ENCODE measurements at regions not wholly inside any gene's neighbourhood (a gene's known extent, or its start where the extent isn't known, plus 50 kb on each side); places are given as distances from the start of the nearest gene placed in this dataset.
"Not testable (repeated sequence)": the region's sequence is repeated elsewhere in the genome, so short reads cannot be mapped to it uniquely, and the experiment has no call there.

DNA sequence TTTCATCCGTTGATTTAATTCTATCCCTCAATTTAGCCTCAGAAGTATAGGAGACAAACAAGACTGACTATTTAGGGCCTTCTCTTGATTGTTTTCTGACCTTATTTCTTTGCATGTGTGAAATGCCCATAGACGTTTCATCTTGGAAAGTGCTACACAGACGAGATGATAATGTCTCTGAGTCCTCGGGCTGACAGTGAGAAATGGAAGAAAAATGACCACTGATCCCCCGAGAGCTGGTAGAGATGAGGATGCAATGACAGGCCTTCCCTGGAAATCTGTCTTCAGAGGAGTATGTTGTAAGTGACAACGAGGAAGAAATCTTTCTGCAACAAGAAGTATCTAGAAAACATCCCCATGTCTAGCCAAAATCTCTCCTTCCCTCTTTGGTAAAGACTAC is 522.9 kb downstream of the HAPSTR1 start:
- no peak for DNase-seq (ENCODE audit: low read depth in 1 of 2, low spot score in 1 of 2)

DNA sequence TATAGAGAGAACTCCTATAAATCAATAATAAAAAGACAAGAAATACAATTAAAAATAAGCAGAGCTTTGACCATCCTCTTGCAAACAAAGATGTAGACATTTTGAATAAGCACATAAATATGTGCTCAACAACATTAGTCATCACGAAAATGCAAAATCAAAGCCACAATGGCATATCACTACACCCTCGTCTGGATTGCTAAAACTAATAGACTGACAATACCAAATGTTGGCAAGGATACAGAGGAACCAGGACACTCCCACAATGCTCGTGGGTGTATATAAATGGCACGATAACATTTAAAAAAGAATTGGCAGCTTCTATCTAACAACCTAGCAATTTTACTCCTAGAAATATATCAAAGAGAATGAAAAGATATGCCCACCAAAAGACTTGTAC is 530.8 kb downstream of the HAPSTR1 start:
- no peak for DNase-seq (ENCODE audit: low read depth in 1 of 2, low spot score in 1 of 2)

DNA sequence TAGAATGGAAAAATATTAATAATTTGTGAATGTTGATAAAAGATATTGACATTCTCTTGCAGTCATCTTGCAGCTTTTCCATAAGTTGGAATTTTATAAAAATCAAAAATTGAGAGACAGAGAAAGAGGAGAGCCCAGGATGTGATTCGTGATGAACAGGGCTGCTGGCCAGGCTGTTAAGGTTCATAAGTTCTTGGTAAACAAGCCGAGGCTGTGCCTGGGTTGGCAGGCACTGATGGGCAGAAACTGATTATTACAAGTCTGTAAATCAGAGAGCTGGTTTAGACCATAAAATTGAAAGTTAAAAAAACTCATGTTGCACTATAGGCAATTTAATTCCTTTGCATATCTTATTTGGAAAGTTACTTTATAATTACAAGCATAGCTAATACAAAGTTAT is 533.7 kb downstream of the HAPSTR1 start:
- DNase-seq (ENCODE audit: low read depth in 1 of 2, low spot score in 1 of 2): no peak

DNA sequence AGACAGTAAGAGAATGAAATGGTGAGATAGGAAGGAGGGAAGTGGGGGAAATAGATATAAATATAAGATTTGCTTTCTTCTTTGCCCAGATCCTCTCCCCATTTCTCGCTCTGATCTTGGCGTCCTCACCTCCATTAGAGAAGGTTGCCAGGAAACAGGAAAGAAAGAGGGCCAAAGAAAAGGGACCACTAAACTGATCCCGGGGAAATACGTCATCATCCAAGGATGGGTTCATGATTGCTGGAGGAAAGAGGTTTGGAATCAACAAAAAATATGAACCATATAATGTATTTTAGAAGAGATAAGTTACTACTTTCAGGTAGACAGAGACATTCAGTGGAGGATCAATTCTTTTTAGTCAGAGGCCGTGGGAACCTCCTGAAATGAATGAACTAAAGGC is 536.0 kb downstream of the HAPSTR1 start:
- no peak for DNase-seq (ENCODE audit: low read depth in 1 of 2, low spot score in 1 of 2)

DNA sequence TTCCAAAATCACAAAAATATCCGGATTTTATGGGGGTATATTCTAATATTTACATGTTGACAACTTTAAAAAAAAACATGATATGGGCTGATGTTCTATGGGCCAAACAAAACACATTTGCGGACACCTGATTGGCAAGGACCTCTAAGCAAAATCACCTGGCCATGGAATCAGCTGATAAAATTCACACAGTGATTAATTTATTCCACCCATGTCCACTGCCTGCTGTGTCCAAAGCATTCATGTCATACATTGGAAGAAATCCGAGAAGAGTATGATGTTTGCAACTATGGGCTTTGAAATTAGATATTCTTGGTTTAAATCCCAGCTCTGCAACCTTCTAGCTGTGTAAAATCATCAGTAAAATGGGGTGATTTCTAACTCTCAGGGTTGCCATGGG is 538.7 kb downstream of the HAPSTR1 start:
- DNase-seq (ENCODE audit: low read depth in 1 of 2, low spot score in 1 of 2): no peak

DNA sequence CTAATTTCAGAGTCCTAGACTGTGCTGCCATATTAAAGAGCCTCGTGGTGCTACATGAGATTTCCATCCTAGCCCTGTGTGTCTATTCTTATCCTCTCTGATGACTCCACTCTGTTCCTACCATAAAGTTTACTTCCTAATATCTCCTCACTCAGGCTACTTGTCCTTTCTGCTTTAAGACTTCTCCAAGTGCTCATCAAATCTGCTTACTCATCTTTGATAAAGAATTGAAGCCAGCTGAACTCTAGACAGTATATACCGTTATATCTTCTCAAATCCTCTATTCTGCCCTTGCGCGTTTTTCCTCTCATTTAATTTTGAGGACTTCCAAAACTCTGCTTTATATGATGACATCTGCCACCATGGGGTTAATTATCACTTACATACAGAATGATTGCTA is 539.5 kb downstream of the HAPSTR1 start:
- DNase-seq (ENCODE audit: low read depth in 1 of 2, low spot score in 1 of 2): no peak

DNA sequence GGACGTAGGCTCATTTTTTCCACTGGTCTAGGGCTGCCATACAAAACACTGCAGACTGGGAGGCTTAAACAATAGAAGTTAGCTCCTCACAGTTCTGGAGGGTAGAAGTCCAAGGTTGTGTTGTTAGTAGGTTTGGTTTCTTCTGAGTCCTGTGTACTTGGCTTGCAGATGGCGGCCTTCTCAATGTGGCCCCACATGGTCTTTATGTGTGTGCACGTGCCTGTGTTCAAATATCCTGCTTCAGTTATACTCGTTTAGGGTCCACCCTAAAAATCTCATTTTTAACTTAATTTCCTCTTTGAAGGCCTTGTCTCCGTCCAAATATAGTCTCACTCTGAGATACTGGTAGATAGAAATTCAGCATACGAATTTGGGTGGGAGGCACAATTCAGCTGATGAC is 542.4 kb downstream of the HAPSTR1 start:
- no peak for DNase-seq (ENCODE audit: low read depth in 1 of 2, low spot score in 1 of 2)

DNA sequence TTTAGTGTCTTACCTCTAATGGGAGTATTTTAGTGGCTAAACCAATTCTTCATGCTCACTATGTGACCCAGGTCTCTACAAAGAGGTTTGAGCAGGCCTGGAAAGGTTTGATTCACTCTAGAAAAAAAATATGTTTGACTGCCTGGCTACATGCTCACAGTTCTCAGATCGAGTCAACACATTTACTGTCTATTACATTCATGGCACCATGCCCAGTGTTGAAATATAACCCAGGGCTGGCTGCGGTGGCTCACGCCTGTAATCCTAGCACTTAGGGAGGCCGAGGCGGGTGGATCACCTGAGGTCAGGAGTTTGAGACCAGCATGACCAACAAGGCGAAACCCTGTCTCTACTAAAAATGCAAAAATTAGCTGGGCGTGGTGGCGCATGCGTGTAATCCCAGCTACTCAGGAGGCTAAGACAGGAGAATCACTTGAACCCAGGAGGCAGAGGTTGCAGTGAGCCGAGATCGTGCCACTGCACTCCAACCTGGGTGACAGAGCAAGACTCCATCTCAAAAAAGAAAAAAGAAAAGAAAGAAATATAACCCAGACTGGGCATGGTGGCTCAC is 543.8 kb downstream of the HAPSTR1 start:
- DNase-seq (ENCODE audit: low read depth in 1 of 2, low spot score in 1 of 2): not testable (repeated sequence)

DNA sequence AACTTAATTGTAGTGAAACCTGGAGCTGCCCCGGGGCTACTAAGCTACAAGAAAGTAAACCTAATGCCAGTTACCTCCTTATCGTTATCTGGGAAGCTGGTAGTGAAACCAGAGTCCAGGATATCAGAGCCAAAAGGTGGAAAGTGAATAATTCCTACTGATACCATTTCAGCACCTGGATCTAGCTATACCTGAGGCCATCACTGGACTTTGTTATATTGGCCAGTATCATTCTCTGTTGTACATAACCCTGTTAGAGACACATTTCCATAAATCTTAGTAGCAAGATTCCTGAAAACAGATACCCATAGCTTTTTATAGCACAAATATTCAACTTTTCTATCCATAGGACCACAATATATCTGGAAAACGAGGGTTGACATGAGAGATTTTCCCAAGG is 538.0 kb downstream of the GRIN2A start:
- DNase-seq (ENCODE audit: low read depth in 1 of 2, low spot score in 1 of 2): no peak

DNA sequence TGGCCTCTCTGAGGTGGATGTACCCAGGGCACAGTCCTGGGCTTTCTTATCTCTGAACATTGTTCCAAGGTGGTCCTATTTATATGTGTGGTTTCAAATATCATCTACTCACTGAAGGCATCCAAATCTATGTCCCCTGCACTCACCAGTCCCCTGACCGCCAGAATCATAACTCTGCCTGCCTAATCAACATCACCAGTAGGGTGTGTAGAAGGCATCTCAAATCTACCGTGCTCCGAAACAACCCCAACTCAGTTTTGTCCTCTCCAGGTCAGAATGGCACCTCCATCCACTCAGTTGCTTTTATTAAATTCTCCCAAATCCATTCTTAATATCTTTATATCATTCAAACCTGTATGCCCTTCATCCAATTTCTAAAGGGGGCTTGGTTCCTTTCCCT is 536.3 kb downstream of the GRIN2A start:
- no peak for DNase-seq (ENCODE audit: low read depth in 1 of 2, low spot score in 1 of 2)

DNA sequence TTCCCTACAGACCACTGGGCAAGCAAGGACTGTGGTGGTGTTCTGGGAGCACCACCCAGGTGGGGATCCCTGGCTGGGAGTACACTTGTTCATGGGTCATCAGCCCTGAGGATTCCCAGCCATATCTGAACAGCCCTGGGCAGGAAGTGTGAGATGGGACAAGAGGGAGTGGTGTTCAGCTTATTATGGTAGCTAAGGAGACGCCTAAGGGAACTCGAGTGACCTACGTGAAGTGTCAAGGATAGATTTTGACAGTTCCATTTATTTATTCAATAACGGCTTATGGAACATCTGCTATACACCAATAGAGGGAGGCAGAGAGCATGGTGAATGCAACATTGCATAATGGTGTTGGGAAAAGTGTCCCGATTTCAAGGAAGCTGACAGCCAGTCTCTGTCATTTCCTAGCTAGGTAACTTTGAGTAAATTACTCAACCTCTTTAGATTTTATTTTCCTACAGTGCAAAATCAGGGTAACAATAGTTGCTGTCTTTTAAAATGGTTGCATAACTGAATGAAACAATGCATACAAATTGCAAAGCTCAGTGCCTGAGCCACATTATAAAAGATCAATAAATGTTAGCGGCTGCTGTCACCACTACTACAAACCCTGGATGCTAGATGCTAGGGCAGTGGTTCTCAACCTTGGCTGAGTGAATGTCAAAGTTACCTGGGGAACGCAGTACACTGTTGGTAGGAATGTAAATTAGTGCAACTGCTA is 534.1 kb downstream of the GRIN2A start:
- no peak for DNase-seq (ENCODE audit: low read depth in 1 of 2, low spot score in 1 of 2)

DNA sequence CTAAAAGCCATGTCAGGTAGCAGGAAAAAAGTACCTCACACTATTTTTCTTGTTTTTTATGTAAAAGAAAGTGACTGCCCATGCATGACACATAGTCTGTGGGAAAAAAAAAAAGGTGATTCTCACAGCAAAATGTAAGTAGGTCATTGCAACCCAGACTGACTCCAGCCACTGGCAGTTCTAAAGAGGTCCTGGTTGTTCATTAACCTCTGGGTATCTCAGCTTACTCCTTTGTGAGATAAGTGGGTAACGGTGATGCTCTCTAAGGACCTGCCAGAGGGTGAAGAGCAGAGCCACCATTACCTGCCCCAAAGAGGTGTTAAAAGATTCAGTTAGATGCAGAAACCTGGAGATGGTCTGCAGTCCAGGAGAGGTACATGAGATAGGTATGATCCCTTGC is 531.9 kb downstream of the GRIN2A start:
- DNase-seq (ENCODE audit: low read depth in 1 of 2, low spot score in 1 of 2): no peak

DNA sequence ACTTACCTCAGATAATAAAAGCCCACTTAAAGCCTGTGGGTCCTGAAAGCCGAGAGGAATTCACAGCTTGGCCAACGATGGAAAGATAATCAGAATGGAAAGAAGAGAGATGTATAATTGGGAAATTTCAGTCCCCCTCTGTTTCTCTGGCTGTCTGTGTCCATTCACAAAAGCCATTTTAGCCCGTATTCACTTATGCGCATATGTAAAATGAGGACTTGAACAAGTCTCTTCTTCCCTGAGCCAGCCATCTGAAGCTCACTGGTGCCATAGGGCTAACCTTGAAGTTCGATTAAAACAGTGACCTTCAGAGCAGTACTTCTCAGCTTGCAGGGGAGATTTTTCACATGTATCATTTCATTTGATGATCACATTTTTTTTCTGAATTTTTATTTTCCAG is 527.2 kb downstream of the GRIN2A start:
- DNase-seq (ENCODE audit: low read depth in 1 of 2, low spot score in 1 of 2): no peak

DNA sequence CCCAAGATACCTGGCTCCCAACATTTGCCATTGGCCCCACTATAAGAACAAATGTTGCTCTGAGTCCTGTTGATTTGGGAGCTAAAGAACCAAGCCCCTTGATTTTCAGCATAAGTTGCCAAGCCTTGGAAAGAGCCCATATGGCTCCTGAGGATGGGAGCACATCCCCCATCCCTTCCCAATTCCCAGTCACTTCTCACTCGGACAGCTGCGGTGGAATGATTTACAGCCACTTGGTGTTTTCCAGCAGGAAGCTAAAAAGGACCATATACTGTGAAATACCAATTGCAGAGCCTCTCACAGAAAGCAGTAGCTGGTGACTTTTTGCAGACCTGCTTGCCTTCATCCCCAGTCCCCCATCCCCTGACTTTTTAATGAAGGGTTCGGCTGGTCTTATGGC is 524.6 kb downstream of the GRIN2A start:
- no peak for DNase-seq (ENCODE audit: low read depth in 1 of 2, low spot score in 1 of 2)

DNA sequence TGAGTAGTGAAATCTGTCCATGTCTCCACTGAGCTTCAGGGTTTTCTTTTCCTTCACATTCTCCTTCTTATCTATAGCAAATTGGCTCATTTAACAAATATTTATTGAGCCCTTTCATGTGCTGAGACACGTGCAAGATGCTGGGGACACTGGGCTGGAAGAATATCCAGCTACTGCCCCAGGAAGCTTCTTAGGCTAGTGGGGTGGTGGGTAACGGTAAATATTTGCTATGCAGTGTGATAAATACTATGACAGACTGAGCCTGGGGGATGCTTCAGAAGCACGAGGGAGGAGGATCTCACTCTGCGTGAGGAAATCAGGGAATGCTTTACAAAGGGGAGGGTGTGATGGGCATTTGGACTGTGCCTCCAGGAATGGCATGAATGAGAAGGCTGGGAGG is 524.1 kb downstream of the GRIN2A start:
- no peak for DNase-seq (ENCODE audit: low read depth in 1 of 2, low spot score in 1 of 2)

DNA sequence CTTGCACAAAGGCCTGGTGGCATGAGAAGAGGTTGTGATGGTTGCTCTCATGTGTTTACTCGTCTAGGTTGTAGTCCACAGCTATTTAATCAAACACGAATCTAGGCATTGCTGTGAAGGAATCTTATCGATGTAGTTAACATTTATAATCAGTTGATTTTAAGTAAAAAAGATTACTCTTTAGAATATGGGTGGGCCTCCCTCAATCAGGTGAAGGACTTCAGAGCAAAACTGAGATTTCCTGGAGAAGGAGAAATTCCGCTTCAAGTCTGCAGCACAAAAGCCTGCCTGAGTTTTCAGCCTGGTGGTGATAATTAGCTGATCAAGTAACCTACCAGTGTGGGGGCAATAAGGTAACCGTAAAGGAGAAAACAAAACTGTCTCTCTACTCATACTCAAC is 523.6 kb downstream of the GRIN2A start:
- no peak for DNase-seq (ENCODE audit: low read depth in 1 of 2, low spot score in 1 of 2)

DNA sequence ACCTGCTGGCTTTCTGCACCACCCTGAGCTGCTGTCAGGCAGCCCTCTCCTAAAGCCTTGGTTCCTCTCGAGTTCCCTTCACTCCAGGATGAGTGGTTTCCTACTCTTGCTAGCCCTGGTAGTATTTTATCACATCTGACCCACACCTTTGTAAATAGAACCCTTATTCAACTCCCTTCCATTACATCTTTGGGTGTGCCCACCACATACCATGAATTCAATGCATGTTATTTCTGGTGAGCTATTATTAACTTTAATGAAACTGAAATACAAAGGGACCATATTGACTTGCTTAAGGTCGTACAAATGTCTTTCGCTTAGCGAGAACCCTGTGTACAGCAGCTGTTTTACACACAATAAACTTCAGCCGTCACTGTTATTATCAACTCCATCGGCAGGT is 521.3 kb downstream of the GRIN2A start:
- no peak for DNase-seq (ENCODE audit: low read depth in 1 of 2, low spot score in 1 of 2)

DNA sequence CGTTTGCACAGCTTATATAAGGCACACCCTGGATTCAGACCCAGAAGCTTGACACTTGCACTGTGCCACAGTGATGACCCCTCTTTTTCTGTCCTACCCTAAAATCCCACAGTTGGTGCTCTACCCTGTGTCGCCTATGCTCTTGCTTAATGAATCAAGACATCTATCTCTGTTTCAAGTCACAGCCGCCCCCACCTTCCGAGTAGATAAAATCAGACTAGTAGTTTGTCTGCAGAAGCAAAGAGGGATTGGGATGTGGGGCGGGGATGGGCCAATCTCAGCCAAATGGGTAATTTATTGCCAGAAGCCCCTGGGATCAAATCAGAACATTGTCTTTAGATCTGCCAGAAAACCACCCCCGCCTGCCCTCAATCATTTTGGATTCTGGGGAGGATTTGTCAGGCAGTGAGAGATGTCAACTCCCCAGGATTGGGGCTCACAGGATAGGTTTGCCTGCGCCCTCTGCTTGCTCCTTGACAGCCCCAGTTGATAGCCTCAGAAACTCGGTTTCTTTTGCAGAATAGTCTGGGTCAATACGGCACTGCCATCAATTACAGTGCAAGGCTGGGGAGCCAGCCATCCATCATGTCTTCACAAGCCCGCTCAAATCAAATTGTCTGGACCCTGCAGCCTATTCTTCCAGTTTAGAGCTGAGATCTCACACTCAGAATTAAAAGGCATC is 520.8 kb downstream of the GRIN2A start:
- no peak for DNase-seq (ENCODE audit: low read depth in 1 of 2, low spot score in 1 of 2)

DNA sequence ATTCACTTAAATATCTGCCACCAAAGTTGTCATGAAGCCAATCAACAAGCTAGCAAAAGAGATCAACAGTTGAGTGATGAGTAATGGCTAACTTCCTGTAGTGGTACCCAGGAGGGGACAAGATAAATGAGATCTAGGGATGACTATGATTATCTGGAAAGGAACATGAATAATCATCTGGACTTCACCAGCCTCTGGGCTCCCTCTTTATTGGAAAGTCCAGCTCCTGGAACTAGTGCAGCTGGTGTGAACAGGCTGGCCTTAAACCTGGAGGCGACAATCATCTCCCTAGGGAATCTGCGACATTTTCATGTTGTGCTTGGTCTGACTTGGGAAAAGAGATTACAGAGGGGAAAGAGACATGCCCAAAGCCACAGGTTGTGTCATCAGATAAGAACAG is 518.6 kb downstream of the GRIN2A start:
- no peak for DNase-seq (ENCODE audit: low read depth in 1 of 2, low spot score in 1 of 2)

DNA sequence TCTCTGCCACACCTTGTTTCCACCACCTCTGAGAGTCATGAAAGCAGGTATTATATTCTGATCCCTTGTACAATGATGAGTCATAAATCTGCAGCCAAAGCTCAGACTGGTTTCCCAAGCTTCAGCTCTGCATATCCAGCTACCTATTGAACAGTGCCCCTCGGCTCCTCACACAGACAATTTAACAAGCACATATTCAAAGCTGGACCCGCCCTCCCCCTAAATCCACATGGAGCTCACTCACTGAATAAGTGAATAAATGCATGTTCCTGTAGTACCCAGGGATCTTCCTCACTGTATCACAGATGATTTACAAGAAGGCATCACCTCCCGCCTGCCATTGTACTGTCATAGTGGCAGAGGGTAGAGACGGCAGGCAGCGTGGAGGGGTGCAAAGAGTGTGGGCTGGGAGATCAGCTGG is 516.4 kb downstream of the GRIN2A start:
- DNase-seq (ENCODE audit: low read depth in 1 of 2, low spot score in 1 of 2): no peak

DNA sequence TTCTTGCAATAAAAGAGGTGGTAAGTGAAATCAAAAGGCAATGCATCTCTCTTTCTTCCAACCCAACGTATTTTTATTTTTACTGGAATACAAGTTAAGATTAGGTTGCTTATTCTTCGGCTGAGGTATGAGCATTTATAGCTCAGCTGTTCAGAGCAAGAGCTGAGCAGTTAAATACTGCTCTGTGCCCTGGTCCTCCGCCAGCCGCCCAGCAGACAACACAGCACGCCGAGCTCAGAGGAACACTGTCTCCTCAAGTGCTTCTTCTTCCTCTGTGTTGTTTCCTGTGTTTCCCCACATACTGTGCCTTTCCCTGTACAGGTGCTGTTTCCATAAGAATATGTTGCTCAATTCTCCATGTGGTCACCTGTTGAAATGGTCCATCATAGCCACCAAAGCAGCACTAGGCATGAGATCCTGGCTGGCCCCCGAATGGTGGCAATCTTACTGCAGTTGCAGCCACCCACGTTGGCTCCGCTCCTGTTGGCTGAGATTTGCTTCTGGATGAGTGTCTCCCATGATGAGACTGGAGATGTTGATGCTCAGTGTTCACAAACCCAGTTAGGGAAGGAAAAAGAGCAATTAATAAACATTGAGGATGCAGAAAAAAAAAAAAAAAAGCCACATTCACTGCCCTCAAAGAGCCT is 515.3 kb downstream of the GRIN2A start:
- no peak for DNase-seq (ENCODE audit: low read depth in 1 of 2, low spot score in 1 of 2)

DNA sequence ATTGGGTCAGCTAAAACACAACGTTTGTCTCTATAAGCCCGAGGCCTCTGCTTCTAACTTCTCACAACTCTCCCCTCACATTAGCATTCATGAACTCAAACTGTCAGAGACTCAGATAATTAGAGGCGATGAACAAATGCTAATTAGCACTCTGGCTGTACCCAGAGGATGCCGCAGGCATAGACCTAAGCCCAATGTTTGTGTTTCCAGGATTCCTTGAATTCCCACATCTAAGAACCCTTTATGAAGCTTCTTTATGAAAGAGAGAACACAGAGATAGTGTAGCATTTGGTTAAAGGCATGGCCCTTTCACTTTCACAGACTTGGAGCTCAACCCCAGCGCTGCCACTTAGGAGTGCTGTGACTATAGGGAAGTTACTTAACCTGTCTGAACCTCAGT is 512.2 kb downstream of the GRIN2A start:
- DNase-seq (ENCODE audit: low read depth in 1 of 2, low spot score in 1 of 2): no peak

Measured in activated CD4-positive, alpha-beta T cell treated with anti-CD3 and anti-CD28 coated beads, Interleukin-2, amount 50 U/mL, for 24 hours (primary cell).